Right lobe of liver (tissue), 6 donors: ENCODE measurements at regions not wholly inside any gene's neighbourhood (a gene's known extent, or its start where the extent isn't known, plus 50 kb on each side); places are given as distances from the start of the nearest gene placed in this dataset.

Experiments
- ATAC-seq, 4 donors: fragments of 200-7000 bp; cut with Tn5 transposase; one replicate each; pipeline ENCODE4 v1.9.1; 2020; ENCODE audit warnings: mild to moderate bottlenecking in 4 of 4, moderate library complexity in 4 of 4
- DNase-seq, 3 donors: peaks; one replicate each; pipeline ENCODE4 v3.0.0-alpha.2; 2020
- H3K27ac ChIP-seq, 3 donors: fragments of 200-600 bp; one replicate each; pipeline ENCODE4 v1.8.0; 2022
- H3K27me3 ChIP-seq, 2 donors: fragments of 200-600 bp; one replicate each; pipeline ENCODE4 v1.8.0; 2022
- H3K36me3 ChIP-seq, 4 donors: fragments of 200-600 bp; sonication (generic) in 1 of 4; one replicate each; pipeline versions ENCODE4 v1.5.1 to v1.8.0; 2017 to 2022; ENCODE audit warnings: control low read depth in 1 of 4
- H3K4me1 ChIP-seq, 4 donors: fragments of 200-600 bp; sonication (generic) in 1 of 4; one replicate each; pipeline versions ENCODE4 v1.5.1 to v1.8.0; 2017 to 2022; ENCODE audit warnings: control low read depth in 1 of 4
- H3K4me3 ChIP-seq, 3 donors: fragments of 200-600 bp; one replicate each; pipeline ENCODE4 v1.8.0; 2022
- H3K9me3 ChIP-seq, 4 donors: fragments of 200-600 bp; sonication (generic) in 1 of 4; one replicate each; pipeline versions ENCODE4 v1.5.1 to v1.8.0; 2017 to 2022; ENCODE audit warnings: control low read depth in 1 of 4
- CTCF ChIP-seq, 4 donors: fragments of 200-600 bp in 3 of 4; fragments of 450-650 bp in 1 of 4; IDR thresholded peaks; one replicate each; pipeline versions ENCODE4 v1.5.1 to v1.8.0; 2016 to 2022; ENCODE audit warnings: antibody characterized with exemption in 4 of 4, mild to moderate bottlenecking in 2 of 4
- POLR2A ChIP-seq: fragments of 450-650 bp; IDR thresholded peaks from one replicate; pipeline ENCODE4 v1.6.1; 2017; ENCODE audit warnings: antibody characterized with exemption, mild to moderate bottlenecking
- WGBS: methylation state at CpG from one replicate; pipeline ENCODE4 v1.1.6; 2018; ENCODE audit warnings: low coverage, low lambda C conversion rate; ENCODE audit not compliant: insufficient coverage; ENCODE audit errors: missing lambda C conversion rate; 5-methylcytosine and 5-hydroxymethylcytosine counted together
- intact Hi-C, 2 donors: fragments of 100-400 bp; cut with DNase I; formaldehyde crosslinking; loops; one replicate each; pipeline versions ENCODE4 v1.11.2 to v1.14.1; 2022
- donor health status: DM: no; HTN: yes; CAD: no.
- donor health status: DM: no; HTN: no; CAD: no.
- donor health status: DM: no; HTN: no; CAD: no.
- donor health status: DM: no; HTN: yes; CAD: no.
- donor health status: DM: no; HTN: yes; CAD: no.

- no peak for DNase-seq
- 66% methylated on average over 2 of the region's 2 CpGs for WGBS
- intact Hi-C loops = no loop called here
Measured at GRCh38 chr4:117783716-117784115, 250.6 kb upstream of the NDST3 start.

GRCh38 chr4:117784266-117784665 lies 250.0 kb upstream of the NDST3 start:
- ATAC-seq = no peak
- Histone ChIP-seq H3K9me3 (no peaks in the 10 kb centered on the region), H3K36me3 (no peaks in the 10 kb centered on the region), H3K27ac (no peak overlapping the region), H3K4me3 (no peak overlapping the region), H3K27me3 (no peaks in the 10 kb centered on the region), H3K4me1 (no peaks in the 10 kb centered on the region)
- intact Hi-C loops = no loop called here
- WGBS = 76% methylated on average over 2 of the region's 2 CpGs
- TF ChIP-seq CTCF (IDR thresholded peaks at IDR 0.05) = no peak
- no peak for TF ChIP-seq POLR2A
- DNase-seq = no peak

More at GRCh38 chr4:117783716-117784115, 250.6 kb upstream of the NDST3 start:
- Histone ChIP-seq H3K27ac (no peak overlapping the region), H3K27me3 (no peaks in the 10 kb centered on the region), H3K9me3 (no peaks in the 10 kb centered on the region), H3K36me3 (no peaks in the 10 kb centered on the region), H3K4me3 (no peak overlapping the region), H3K4me1 (no peaks in the 10 kb centered on the region)
- no peak for TF ChIP-seq CTCF (IDR thresholded peaks at IDR 0.05)
- TF ChIP-seq POLR2A = no peak
- ATAC-seq = no peak

- WGBS = 80% methylated on average over 1 of the region's 2 CpGs
- ATAC-seq (no peak), DNase-seq (no peak)
- Histone ChIP-seq H3K27ac (no peak overlapping the region), H3K27me3 (no peaks in the 10 kb centered on the region), H3K36me3 (no peaks in the 10 kb centered on the region), H3K9me3 (no peaks in the 10 kb centered on the region), H3K4me3 (no peak overlapping the region), H3K4me1 (no peaks in the 10 kb centered on the region)
- TF ChIP-seq CTCF (IDR thresholded peaks at IDR 0.05) = no peak
- intact Hi-C loops = no loop called here
Measured at GRCh38 chr4:117786566-117786965, 247.7 kb upstream of the NDST3 start.

GRCh38 chr4:117793845-117794480 lies 240.3 kb upstream of the NDST3 start:
- no peaks in the 10 kb centered on the region for H3K9me3 ChIP-seq
- ATAC-seq (no peak), DNase-seq (no peak)
- intact Hi-C loops = no loop called here
- H3K27ac ChIP-seq = no peak overlapping the region
- WGBS = 30% methylated on average over 3 of the region's 3 CpGs
- H3K27me3 ChIP-seq = no peaks in the 10 kb centered on the region
- TF ChIP-seq CTCF (IDR thresholded peaks at IDR 0.05) (no peak), POLR2A (no peak)
- no peaks in the 10 kb centered on the region for H3K4me1 ChIP-seq
- no peaks in the 10 kb centered on the region for H3K36me3 ChIP-seq
- H3K4me3 ChIP-seq = no peak overlapping the region

- TF ChIP-seq CTCF (IDR thresholded peaks at IDR 0.05) (no peak), POLR2A (no peak)
- H3K4me3 ChIP-seq = no peak overlapping the region
- intact Hi-C loops = no loop called here
- 53% methylated on average over 1 of the region's 1 CpG for WGBS
- H3K36me3 ChIP-seq = no peaks in the 10 kb centered on the region
- DNase-seq = no peak
- no peak overlapping the region for H3K27ac ChIP-seq
- no peaks in the 10 kb centered on the region for H3K9me3 ChIP-seq
- ATAC-seq = no peak
- H3K4me1 ChIP-seq = no peaks in the 10 kb centered on the region
- no peaks in the 10 kb centered on the region for H3K27me3 ChIP-seq
Measured at GRCh38 chr4:117796677-117797076, 237.6 kb upstream of the NDST3 start.
